Peyer's patch (tissue), 4 donors: ENCODE measurements at regions not wholly inside any gene's neighbourhood (a gene's known extent, or its start where the extent isn't known, plus 50 kb on each side); places are given as distances from the start of the nearest gene placed in this dataset.

Source experiments
- DNase-seq, 3 donors: peaks; one replicate each; pipeline ENCODE4 v3.0.0-alpha.2; 2017 to 2019
- H3K27ac ChIP-seq, 4 donors: fragments of 200-600 bp; sonication (generic); one replicate each; pipeline ENCODE4 v1.5.1; 2016 to 2019
- H3K27me3 ChIP-seq, 2 donors: fragments of 200-600 bp; sonication (generic); one replicate each; pipeline ENCODE4 v1.5.1; 2019
- H3K36me3 ChIP-seq, 3 donors: fragments of 200-600 bp; sonication (generic); one replicate each; pipeline ENCODE4 v1.5.1; 2016 to 2019
- H3K4me1 ChIP-seq, 4 donors: fragments of 200-600 bp; sonication (generic); one replicate each; pipeline ENCODE4 v1.5.1; 2016 to 2019
- H3K4me3 ChIP-seq, 4 donors: fragments of 200-600 bp; sonication (generic); 1 replicate in 3 of 4; 2 replicates in 1 of 4; pipeline ENCODE4 v1.5.1; 2016 to 2019; ENCODE audit warnings: mild to moderate bottlenecking in 1 of 4
- H3K9me3 ChIP-seq, 4 donors: fragments of 200-600 bp; sonication (generic); one replicate each; pipeline ENCODE4 v1.5.1; 2016 to 2019; ENCODE audit warnings: mild to moderate bottlenecking in 1 of 4
- CTCF ChIP-seq, 6 experiments: fragments of 450-650 bp in 4 of 6; fragments of 200-600 bp in 2 of 6; sonication (generic) in 1 of 6; IDR thresholded peaks; one replicate each; pipeline ENCODE4 v1.5.1; 2017 to 2019; ENCODE audit warnings: antibody characterized with exemption in 6 of 6, mild to moderate bottlenecking in 3 of 6, moderate library complexity in 1 of 6
- POLR2A ChIP-seq, 2 donors: fragments of 450-650 bp; IDR thresholded peaks; one replicate each; pipeline ENCODE4 v1.5.1; 2017; ENCODE audit warnings: antibody characterized with exemption in 2 of 2, mild to moderate bottlenecking in 2 of 2, moderate library complexity in 2 of 2

GRCh38 chr2:19568809-19569208 lies 210.4 kb upstream of the OSR1 start:
- Histone ChIP-seq H3K27ac (no peak overlapping the region), H3K4me1 (no peaks in the 10 kb centered on the region), H3K27me3 (no peaks in the 10 kb centered on the region), H3K4me3 (no peak overlapping the region), H3K9me3 (no peaks in the 10 kb centered on the region), H3K36me3 (no peaks in the 10 kb centered on the region)
- TF ChIP-seq CTCF (IDR thresholded peaks at IDR 0.05): no peak
- TF ChIP-seq POLR2A (IDR thresholded peaks at IDR 0.05): no peak
- no peak for DNase-seq

- Histone ChIP-seq H3K4me3 (no peak overlapping the region), H3K27me3 (no peaks in the 10 kb centered on the region), H3K27ac (no peak overlapping the region), H3K4me1 (no peaks in the 10 kb centered on the region), H3K9me3 (no peaks in the 10 kb centered on the region), H3K36me3 (no peaks in the 10 kb centered on the region)
- TF ChIP-seq CTCF (IDR thresholded peaks at IDR 0.05) (no peak), POLR2A (IDR thresholded peaks at IDR 0.05) (no peak)
- DNase-seq: no peak
These were observed 202.4 kb upstream of the OSR1 start for GRCh38 chr2:19560785-19561184.

- H3K27ac ChIP-seq: no peak overlapping the region
- no peaks in the 10 kb centered on the region for H3K27me3 ChIP-seq
- TF ChIP-seq POLR2A (IDR thresholded peaks at IDR 0.05) (no peak), CTCF (IDR thresholded peaks at IDR 0.05) (no peak)
- H3K4me1 ChIP-seq: no peaks in the 10 kb centered on the region
- H3K36me3 ChIP-seq: no peaks in the 10 kb centered on the region
- no peak overlapping the region for H3K4me3 ChIP-seq
- no peaks in the 10 kb centered on the region for H3K9me3 ChIP-seq
- no peak for DNase-seq
These were observed 201.3 kb upstream of the OSR1 start for GRCh38 chr2:19559596-19560240.

- no peaks in the 10 kb centered on the region for H3K27me3 ChIP-seq
- no peaks in the 10 kb centered on the region for H3K36me3 ChIP-seq
- H3K4me1 ChIP-seq: no peaks in the 10 kb centered on the region
- TF ChIP-seq POLR2A (IDR thresholded peaks at IDR 0.05) (no peak), CTCF (IDR thresholded peaks at IDR 0.05) (no peak)
- DNase-seq: no peak
- no peaks in the 10 kb centered on the region for H3K9me3 ChIP-seq
- no peak overlapping the region for H3K4me3 ChIP-seq
- no peak overlapping the region for H3K27ac ChIP-seq
These were observed 198.2 kb upstream of the OSR1 start for GRCh38 chr2:19556648-19557047.

GRCh38 chr2:19554520-19554919 lies 196.1 kb upstream of the OSR1 start:
- no peaks in the 10 kb centered on the region for H3K9me3 ChIP-seq
- H3K4me1 ChIP-seq: no peaks in the 10 kb centered on the region
- TF ChIP-seq CTCF (IDR thresholded peaks at IDR 0.05) (no peak), POLR2A (IDR thresholded peaks at IDR 0.05) (no peak)
- no peak overlapping the region for H3K27ac ChIP-seq
- no peak overlapping the region for H3K4me3 ChIP-seq
- no peak for DNase-seq
- no peaks in the 10 kb centered on the region for H3K27me3 ChIP-seq
- no peaks in the 10 kb centered on the region for H3K36me3 ChIP-seq

GRCh38 chr2:19552270-19552669 lies 193.8 kb upstream of the OSR1 start:
- DNase-seq: no peak

More at GRCh38 chr2:19552270-19552669, 193.8 kb upstream of the OSR1 start:
- Histone ChIP-seq H3K27me3 (no peaks in the 10 kb centered on the region), H3K4me1 (no peaks in the 10 kb centered on the region), H3K4me3 (no peak overlapping the region), H3K36me3 (no peaks in the 10 kb centered on the region), H3K27ac (no peak overlapping the region), H3K9me3 (no peaks in the 10 kb centered on the region)
- no peak for TF ChIP-seq POLR2A (IDR thresholded peaks at IDR 0.05)
- no peak for TF ChIP-seq CTCF (IDR thresholded peaks at IDR 0.05)
